Right atrium auricular region (tissue), 2 donors: ENCODE measurements at regions not wholly inside any gene's neighbourhood (a gene's known extent, or its start where the extent isn't known, plus 50 kb on each side); places are given as distances from the start of the nearest gene placed in this dataset.

Experiments
- DNase-seq: peaks from one replicate; pipeline ENCODE4 v3.0.0-alpha.2; 2019; ENCODE audit warnings: low spot score
- H3K27ac ChIP-seq, 2 donors: fragments of 200-600 bp; sonication (generic); 1 replicate in 1 of 2; 2 replicates in 1 of 2; pipeline ENCODE4 v1.5.1; 2016 to 2019
- H3K27me3 ChIP-seq, 2 donors: fragments of 200-600 bp; sonication (generic); one replicate each; pipeline versions ENCODE4 v1.5.1 to v1.6.0; 2017 to 2019
- H3K36me3 ChIP-seq: fragments of 200-600 bp; sonication (generic); one replicate; pipeline ENCODE4 v1.5.1; 2016
- H3K4me1 ChIP-seq, 2 donors: fragments of 200-600 bp; sonication (generic); one replicate each; pipeline versions ENCODE4 v1.5.1 to v1.6.0; 2017 to 2019
- H3K4me3 ChIP-seq, 2 donors: fragments of 200-600 bp; sonication (generic); 1 replicate in 1 of 2; 2 replicates in 1 of 2; pipeline ENCODE4 v1.5.1; 2017 to 2019; ENCODE audit warnings: mild to moderate bottlenecking in 1 of 2, moderate library complexity in 1 of 2
- H3K9me3 ChIP-seq, 2 donors: fragments of 200-600 bp; sonication (generic); one replicate each; pipeline ENCODE4 v1.5.1; 2019
- TF ChIP-seq, protein P1 (sequence below), 2 donors: fragments of 200-600 bp; sonication (generic); IDR thresholded peaks; one replicate each; pipeline ENCODE4 v1.5.1; 2019; ENCODE audit warnings: antibody characterized with exemption in 2 of 2

DNA sequence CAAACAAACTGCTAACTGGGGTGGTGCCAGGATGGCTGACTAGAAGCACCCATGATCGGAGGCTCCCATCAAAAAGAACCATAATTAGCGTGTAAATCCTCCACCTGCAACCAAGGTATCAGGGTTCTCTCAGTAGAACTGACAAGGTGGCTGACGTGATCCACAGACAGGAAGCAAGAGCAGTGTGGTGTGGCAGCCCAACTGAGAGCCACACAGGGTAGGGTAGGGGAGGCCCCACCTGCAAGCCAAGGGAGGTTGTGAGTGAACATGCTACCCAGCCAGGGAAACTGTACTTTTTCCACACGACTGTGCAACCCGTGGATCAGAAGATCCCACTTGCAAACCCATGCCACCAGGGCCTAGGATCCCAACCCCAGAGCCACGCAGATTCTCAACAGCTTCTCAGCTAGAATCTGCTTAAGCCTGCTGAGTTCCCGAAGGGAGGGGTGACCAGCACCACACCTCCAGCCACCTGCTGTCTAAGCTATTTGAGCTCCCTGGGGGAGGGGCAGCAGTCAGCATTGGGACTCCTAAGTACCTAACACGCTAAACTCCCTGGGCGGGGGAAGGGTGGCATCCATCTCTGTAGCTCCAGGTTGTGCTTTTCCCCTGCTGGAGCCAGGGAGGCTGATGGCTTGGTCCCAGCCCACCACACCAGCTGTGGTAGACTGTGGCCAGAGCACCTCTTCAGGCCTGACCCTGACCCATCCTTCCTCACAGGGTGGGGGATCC lies 425.1 kb downstream of the GPM6A start:
- H3K27me3 ChIP-seq: no peaks in the 10 kb centered on the region
- no peaks in the 10 kb centered on the region for H3K4me1 ChIP-seq
- no peaks in the 10 kb centered on the region for H3K9me3 ChIP-seq
- no peak overlapping the region for H3K27ac ChIP-seq
- no peak for DNase-seq
- TF ChIP-seq, protein P1, sequence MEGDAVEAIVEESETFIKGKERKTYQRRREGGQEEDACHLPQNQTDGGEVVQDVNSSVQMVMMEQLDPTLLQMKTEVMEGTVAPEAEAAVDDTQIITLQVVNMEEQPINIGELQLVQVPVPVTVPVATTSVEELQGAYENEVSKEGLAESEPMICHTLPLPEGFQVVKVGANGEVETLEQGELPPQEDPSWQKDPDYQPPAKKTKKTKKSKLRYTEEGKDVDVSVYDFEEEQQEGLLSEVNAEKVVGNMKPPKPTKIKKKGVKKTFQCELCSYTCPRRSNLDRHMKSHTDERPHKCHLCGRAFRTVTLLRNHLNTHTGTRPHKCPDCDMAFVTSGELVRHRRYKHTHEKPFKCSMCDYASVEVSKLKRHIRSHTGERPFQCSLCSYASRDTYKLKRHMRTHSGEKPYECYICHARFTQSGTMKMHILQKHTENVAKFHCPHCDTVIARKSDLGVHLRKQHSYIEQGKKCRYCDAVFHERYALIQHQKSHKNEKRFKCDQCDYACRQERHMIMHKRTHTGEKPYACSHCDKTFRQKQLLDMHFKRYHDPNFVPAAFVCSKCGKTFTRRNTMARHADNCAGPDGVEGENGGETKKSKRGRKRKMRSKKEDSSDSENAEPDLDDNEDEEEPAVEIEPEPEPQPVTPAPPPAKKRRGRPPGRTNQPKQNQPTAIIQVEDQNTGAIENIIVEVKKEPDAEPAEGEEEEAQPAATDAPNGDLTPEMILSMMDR (IDR thresholded peaks at IDR 0.05): no peak
- H3K4me3 ChIP-seq: no peak overlapping the region
- H3K36me3 ChIP-seq: no peaks in the 10 kb centered on the region

DNA sequence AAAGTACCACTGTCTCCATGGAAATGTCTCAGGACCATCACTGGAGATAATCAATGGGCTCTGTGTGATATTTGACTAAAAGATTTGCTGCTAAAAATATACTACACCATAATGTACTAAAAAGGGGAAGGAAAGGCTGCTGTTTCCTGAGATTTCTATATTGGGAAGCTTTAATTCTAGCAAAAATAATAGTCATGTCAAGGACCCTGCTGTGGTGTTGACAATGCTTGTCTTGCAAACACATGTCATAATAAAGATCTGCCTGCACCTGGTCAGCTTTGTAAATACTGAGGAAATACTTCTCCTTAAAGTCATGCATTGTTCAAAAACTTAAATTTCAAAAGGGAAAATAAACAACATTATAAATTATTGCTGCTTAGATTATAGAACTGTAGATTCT lies 417.9 kb downstream of the GPM6A start:
- peaks cover 0 to 12% of the 10 kb centered on the region in 2 donors for H3K9me3 ChIP-seq
- no peak for DNase-seq
- no peak overlapping the region for H3K4me3 ChIP-seq
- TF ChIP-seq, protein P1 (IDR thresholded peaks at IDR 0.05): no peak
- H3K36me3 ChIP-seq: no peaks in the 10 kb centered on the region
- no peaks in the 10 kb centered on the region for H3K27me3 ChIP-seq
- no peak overlapping the region for H3K27ac ChIP-seq
- no peaks in the 10 kb centered on the region for H3K4me1 ChIP-seq

DNA sequence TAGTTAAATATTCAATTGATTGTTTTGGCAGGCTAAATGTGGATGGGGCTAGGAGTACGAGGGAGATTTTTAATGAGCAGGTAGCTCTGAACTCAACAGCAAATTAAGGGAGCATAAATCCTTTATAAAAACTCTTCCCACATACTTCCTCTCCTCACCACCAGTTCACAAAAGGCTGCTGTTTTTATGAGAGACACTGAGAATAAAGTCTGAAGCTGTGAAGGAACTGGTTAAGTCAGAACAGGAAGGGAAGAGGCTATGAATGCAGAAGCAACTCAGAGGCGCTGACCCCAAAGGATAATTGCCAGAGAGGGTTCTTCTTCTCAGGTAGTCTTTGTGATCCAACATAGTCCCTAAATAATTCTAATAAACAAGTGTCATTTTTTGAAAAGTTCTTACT lies 406.1 kb downstream of the GPM6A start:
- no peak overlapping the region for H3K27ac ChIP-seq
- H3K27me3 ChIP-seq: no peaks in the 10 kb centered on the region
- no peak overlapping the region for H3K4me3 ChIP-seq
- TF ChIP-seq, protein P1 (IDR thresholded peaks at IDR 0.05): no peak
- H3K9me3 ChIP-seq: no peaks in the 10 kb centered on the region
- no peak for DNase-seq
- no peaks in the 10 kb centered on the region for H3K36me3 ChIP-seq
- no peaks in the 10 kb centered on the region for H3K4me1 ChIP-seq

DNA sequence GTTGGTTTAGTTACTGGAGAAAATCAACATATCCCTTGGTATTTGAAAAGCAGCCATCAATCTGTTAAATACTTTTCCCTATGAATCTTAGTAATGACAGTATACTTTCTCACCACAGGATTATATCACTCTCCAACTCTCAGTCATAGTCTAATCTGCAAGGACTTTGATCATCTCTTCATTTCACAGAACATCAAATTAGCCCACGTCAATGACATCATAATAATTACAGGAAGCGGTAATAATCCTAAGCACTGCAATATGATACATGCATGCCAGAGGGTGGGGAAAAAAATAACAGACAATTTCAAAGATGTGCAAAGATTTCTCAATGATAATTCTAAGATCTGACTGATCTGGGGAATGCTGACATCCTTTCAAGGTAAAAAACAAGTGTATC lies 404.1 kb downstream of the GPM6A start:
- Histone ChIP-seq H3K9me3 (no peaks in the 10 kb centered on the region), H3K36me3 (no peaks in the 10 kb centered on the region), H3K4me1 (no peaks in the 10 kb centered on the region), H3K27me3 (no peaks in the 10 kb centered on the region), H3K27ac (no peak overlapping the region), H3K4me3 (no peak overlapping the region)
- TF ChIP-seq, protein P1 (IDR thresholded peaks at IDR 0.05): no peak
- no peak for DNase-seq

DNA sequence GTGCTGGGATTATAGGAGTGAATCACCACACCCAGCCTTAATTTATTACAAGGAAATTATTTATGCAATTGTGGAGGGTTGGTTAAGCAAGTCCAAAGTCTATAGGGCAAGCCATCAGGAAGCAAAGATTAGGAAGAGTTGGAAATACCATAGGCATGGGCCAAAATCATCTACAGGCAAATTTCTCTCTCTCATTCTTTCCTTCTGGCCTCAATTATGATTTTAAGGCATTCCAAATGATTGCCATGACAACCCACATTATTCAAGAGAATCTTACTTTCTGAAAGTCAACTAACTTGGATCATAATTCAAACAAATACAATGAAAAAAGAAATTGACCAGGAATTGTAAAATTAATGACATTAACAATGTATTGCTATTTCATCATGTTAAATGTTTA lies 400.8 kb downstream of the GPM6A start:
- TF ChIP-seq, protein P1 (IDR thresholded peaks at IDR 0.05): no peak
- Histone ChIP-seq H3K4me1 (no peaks in the 10 kb centered on the region), H3K27ac (no peak overlapping the region), H3K4me3 (no peak overlapping the region), H3K9me3 (peaks cover 0 to 22% of the 10 kb centered on the region in 2 donors), H3K36me3 (no peaks in the 10 kb centered on the region), H3K27me3 (no peaks in the 10 kb centered on the region)
- no peak for DNase-seq

DNA sequence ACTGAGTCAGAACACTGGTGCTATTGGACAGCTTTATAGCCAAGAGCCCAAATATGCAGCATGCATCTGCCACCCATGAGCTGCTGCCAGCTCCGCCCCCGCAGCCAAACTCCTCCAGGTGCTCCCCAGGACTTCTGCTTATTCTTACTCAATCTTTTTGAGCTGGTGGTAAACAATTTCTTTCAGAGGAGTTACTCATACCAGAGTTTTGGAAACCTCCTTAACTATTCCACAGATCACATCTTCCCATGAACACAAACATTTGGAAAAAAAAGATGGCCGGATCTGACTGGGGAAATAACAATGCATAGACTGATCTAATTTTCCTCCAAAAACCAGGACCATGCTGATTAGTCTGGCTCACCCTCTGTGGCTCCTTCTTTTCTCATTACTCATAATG lies 399.9 kb downstream of the GPM6A start:
- H3K9me3 ChIP-seq: peaks cover 0 to 30% of the 10 kb centered on the region in 2 donors
- H3K27ac ChIP-seq: no peak overlapping the region
- TF ChIP-seq, protein P1 (IDR thresholded peaks at IDR 0.05): no peak
- no peaks in the 10 kb centered on the region for H3K27me3 ChIP-seq
- H3K4me1 ChIP-seq: no peaks in the 10 kb centered on the region
- no peaks in the 10 kb centered on the region for H3K36me3 ChIP-seq
- H3K4me3 ChIP-seq: no peak overlapping the region
- DNase-seq: no peak
